GM18508 (cell line): ENCODE measurements at regions not wholly inside any gene's neighbourhood (a gene's known extent, or its start where the extent isn't known, plus 50 kb on each side); places are given as distances from the start of the nearest gene placed in this dataset.

ENCODE experiments used
- ATAC-seq: cut with Tn5 transposase; IDR thresholded peaks from one replicate; pipeline ENCODE4 v1.9.1; 2021; ENCODE audit warnings: moderate number of reproducible peaks; ENCODE audit not compliant: insufficient read depth, unreplicated experiment

DNA sequence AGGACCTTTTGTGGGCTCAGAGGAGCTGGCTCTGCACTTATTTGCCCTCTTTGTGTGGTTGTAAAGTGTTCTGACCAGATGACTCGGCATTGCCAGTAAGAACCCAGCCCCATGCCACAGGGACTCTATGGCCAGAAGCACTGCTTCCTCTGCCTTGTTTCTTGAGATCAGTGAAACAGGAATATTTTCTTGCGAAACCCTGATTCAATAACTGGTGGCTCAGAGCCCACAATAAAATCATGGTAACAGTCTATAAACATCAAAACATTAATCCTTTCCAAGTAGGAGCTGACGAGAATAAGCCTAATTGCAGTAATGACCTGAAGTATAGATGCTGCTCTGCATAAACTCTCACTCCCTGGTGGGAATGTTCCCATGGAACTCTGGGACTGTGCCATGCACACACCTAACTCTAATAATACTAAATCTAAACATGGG, 344.3 kb downstream of the ZNF608 start:
- no peak for ATAC-seq

DNA sequence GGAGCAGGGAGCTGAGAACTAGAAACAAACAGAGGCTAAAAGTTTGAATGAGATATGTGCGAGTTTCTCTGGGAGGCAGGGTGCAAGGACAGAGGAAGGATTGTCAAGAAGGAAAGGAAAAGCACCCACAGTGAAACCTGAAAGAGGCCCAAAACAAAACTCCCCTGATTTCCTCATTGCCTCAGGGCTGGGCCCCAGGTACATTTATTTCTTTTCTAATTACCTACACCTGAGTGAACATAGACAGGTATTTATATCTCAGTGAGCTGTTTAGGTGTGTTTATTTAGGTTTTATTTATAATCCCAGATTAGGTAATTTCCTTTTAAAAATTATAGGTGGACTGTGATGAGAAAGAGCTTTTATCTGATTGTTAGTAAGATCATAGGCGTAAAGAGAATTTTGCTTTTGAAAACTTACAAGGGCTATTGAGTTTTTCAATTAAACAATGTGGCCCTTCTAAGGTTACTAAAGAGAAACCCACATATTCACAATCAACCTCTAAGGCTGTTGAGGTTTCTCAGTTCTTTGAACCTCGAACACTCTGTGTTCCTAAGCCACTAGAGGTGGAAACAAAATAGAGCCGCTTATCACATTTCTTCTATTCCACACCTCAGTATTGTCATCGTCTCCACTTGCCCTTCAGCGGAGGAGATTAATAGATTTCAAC, 344.8 kb downstream of the ZNF608 start:
- ATAC-seq, result no peak

DNA sequence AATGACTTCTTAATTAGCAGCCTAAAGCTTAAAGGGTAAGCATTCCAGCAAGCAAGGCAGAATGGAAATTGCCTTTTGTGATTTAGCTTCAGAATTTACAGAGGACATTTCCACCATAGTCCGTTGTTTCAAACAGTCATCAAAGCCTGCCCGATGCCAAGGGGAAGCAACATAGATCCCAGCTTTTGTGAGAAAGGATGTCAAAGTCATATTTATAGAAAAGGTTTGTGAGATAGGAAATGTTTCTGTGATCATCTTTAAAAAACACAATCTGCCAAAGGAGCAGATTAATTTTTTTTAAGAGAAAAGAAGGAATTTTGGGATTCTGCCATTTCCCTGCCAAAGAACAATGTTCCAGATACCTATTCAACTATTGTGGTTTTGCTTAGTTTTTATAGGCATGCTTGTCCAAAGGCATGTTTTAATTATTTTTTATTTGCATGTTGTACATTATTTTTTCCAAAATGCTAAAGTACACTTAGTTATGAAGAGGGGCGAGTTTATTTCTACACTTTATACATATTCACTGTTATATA, 346.9 kb downstream of the ZNF608 start:
- ATAC-seq, result no peak

DNA sequence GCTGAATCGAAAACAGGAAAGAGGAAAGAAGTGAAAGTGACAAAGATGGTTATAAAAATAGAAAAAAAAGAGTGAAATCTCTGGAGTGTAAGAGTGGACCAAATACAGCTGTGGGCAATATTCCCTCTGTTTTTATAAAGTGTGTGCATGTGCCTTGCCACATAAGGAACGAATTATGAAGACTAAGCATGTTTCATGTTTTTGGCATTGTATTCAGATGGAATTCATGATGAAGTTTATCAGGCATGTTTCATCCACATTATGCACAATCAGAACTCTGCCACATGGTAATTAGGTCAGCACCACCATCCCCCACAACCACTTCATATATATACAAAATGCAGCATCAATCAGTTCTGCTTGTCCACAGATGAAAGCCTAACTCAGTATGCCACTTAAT, 348.0 kb downstream of the ZNF608 start:
- ATAC-seq, result no peak

DNA sequence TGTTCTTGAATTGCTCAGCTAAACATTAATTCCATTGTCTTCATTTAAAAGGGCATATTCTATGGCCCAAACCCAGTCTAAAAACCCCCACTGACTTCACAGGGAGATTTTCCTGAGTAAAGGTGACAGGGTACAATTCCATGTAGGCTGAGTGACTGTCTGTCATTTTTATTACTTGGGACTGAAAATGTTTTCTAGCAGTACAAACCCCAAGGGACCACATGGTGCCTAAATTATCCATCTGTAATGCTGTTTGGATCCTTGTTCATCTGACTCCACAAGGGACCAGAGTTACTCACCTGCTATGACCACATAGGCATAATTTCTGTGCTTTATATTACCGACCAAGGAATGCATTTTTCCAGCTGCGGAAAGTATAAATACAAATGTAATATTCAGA, 349.1 kb downstream of the ZNF608 start:
- ATAC-seq, result no peak

DNA sequence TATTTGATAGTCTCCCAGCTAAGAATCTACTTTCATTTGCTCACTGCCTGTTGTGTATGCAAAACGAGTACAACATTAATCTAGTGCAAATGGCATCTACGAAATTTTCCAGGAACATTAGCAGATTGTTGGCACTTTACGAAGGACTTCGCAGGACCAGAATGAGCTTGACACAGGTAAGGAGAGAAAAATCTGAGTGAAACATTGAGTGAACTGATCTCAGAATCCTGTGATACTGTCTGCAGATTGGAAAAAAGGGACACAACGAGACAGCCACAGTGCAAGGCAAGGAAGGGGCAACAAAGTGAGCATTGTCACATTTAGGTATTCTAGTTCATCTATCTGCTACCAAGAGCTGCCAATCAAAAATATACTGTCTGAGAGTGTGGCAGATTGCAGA, 350.5 kb downstream of the ZNF608 start:
- ATAC-seq, result no peak

DNA sequence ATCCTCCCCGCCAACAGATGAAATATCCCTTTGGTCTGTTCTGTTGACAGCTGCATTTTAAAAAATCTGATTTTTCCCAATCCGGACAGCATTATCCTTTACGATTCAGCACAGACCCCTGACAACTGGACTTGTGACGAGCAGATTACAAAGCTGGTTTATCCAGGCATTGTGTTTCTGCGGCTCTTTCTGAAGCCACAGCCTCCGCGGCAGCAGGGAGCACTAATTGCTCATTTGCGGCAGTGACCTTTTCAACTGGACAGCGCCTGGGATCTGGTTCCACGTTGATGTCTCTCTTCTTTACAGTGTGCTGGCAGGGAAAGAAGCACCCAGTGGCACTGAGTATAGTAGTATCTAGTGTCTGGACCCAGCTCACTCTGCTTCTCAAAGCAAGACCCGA, 351.2 kb downstream of the ZNF608 start:
- ATAC-seq, result no peak

DNA sequence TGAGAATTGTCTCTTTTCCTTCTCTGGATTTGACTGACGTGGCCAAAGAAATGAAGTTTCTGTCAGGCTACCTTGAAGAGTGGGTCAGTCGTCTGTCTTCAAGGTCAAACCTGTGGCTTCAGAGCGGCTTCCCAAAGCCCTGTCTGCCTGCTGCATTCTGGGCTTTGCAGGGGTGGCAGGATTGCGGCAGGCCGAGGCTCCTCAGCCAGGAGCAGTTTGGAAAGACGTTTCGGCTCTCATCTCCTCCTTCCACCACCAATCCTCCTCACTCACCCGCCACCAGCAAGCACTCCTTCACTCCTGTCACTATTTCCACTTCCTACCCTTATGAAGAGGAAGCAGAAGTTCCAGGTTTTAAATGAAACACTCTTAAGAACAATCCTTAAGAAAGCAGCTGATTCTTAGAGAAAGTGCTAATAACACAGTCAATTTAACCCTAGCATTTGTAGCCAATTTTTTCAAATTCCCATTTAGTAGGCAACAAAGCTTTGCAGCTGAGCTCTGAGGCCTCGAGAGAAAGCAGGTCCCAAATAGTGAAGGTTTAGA, 351.7 kb downstream of the ZNF608 start:
- ATAC-seq, result no peak

DNA sequence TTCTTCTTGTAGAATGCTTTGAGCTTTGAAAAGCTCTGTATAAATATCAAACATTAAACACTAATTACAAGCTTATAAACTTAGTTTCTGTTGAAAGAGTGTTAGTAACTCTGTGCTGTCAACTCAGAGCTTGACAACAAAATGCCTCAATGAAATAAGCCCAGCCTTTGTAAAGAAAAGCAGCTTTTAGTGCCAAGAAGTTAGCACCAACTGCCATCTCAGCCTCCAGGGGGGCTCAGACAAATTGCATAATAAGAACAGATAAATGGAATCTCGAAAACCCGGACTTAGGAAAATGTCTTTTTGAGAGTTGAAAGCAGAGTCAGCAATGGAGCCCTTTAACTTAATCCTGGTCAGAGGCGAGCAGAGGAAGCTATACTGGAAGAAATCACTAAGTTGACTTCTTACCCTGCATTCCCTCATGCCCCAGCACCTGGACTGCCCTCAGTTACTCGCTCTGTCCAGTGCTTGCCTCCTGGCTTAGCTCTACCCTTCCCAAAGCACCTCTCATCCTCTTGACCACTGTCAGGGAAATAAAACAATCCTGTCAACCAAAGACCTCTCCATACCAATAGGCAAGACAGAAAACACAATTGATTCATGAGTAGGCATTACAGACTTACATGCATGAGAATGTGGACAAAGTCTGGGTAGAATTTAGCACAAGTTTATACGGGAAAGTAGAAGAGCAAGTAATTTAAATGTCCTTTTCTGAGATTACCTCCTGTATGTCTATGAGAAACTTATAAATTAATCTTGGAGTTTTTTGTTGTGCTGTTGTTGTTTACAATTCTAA, 352.7 kb downstream of the ZNF608 start:
- ATAC-seq, result no peak

DNA sequence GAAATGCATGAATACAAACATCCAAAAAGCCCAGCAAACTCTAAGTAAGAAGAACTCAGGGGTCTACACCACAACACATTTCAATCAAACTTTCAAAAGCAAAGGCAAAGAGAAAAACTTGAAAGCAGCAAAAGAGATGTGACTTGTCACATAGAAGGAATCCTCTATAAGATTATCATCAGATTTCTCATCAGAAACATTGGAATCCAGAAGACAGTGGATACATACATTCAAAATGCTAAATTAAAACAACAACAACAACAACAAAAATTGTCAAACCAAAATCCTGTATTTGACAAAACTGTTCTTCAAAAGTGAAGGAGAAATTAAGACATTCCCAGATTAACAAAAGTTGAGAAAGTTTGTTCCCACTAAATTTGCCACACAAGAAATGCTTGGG, 362.7 kb downstream of the ZNF608 start:
- ATAC-seq, result no peak

DNA sequence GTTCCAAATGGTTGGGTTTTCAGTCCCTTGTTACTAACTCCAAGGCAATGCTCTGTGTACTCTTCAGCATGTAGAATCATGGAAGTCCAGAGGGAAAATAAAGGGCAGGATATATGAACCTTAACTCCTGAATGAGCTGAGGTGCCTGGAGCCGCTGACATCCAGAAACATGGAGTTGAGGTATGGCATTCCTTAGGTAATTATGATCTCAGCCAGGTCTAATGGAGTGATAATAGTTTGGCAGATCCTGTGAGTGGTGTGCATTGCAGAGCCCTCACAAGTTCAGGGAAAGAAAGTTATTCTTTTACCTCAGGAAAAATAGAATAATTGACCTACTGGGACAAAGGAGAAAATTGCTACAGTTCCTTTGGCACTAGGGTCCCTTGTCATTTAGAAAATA, 369.1 kb downstream of the ZNF608 start:
- no peak for ATAC-seq

DNA sequence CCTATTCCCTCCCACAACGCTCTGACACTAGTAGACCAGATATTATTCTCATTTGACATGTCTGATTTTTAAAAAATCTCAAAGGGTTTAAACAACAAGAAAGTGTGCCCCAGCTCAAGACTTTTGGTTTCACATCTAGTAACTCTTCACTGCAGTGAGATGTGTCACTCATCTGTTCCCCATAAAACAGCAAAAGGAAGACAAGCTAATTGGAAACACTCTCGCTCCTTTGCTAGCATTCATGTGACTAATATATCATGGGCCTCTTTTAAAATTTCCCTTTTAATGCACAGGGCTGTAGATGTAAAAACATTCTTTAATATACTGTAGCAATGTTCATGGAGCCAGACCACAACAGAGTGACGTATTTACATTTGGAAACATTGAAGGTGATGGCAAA, 372.6 kb downstream of the ZNF608 start:
- ATAC-seq, result no peak

DNA sequence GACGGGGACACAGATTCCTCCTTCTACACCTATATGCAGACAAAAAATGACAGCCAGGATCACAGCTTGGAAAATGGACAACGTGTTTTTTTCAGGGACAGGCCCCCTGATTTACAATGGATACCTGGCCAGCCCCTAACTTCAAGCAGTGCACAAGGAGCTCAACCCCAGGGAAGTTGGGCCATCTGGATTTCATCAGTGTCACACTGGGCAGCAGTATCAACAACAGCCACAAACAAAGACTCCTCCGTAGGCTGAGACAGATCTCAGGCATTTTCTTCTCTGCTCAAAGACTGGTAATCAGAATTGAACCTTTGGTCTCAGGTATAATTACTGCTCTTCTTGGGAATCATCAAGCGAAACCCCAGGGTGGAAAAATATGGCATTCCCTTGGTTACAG, 374.0 kb downstream of the ZNF608 start:
- ATAC-seq, result no peak

DNA sequence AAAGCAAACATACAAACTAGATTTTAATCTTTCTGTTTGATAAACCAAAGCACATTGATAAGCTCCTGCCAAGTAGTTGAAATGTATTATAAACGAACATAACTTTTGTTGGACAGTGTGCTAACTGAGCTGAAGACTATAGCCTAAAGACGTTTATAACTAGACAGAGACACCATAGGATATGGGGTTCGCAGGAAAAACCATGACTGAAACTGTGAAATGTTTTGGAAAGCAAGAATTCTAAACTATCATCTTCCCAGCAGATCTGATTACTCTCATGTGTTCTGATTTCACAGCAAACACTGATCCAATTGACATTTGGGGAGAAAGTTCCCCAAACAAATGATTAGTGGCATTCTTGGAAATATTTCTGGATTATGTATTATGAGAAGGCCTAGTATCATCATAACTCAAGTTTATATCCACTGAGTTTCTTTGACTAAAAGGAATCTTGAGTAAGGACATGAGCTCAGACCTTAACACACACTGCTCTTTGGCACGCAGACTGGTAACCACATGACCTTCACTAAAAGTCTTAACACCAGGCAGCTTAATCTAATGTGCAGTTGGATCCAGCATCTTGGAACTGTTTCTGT, 375.2 kb downstream of the ZNF608 start:
- ATAC-seq, result no peak

DNA sequence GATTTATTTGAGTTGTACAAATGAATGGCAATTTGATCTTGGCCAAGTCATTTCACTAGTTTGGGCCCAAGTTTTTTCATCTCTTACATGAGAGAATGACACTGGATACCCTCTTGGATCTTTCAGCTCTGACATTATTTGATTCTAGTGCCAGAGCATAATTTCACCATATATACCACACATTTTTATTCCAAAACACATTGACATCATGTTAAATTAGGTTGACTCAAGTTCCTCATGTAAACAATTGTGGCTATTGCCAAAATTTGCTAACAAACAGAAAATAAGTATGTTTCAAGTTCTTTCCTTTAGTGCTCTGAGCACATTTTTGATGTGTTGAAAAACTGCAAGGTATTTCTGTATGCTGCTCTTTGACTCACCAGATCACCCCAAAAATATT, 375.8 kb downstream of the ZNF608 start:
- ATAC-seq, result no peak

DNA sequence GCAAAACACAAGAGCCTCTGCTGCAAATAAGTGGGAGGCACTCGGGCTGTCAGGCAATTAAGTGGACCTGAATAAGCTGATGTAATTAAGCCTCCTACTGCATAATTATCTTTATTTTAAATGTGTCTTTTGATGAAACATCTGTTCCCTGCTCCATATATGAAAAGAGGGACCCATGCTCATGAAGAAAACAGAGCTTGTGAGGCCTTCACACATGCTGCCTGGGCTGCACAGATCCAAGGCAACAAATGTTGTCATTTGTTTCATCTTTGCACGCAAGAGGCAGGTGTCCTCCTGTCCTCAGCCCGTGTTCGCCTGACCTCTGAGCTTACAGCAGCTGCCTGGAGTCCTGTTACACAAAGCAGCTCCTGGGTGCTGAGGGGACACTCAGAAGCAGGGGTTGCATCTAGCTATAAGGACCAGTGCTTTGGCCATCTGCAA, 381.1 kb downstream of the ZNF608 start:
- ATAC-seq, result no peak

DNA sequence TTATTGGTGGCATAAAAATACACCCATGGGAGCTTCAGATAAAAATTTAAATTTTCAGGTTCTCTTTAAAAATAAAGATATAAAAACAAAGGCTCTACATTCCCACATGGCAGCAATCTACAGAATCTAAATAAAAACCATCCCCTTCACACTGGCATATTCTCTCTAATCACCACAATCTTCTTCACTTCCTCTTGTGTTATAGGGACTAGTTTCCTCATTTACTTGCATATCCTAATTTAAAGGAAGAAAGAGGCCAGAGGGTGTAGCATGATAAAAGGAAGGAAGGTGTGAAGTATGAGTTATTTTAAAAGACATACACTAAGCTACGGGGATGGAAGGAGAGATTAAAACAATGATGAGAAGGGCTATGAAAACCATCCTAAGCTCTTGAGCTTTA, 390.5 kb downstream of the ZNF608 start:
- no peak for ATAC-seq

DNA sequence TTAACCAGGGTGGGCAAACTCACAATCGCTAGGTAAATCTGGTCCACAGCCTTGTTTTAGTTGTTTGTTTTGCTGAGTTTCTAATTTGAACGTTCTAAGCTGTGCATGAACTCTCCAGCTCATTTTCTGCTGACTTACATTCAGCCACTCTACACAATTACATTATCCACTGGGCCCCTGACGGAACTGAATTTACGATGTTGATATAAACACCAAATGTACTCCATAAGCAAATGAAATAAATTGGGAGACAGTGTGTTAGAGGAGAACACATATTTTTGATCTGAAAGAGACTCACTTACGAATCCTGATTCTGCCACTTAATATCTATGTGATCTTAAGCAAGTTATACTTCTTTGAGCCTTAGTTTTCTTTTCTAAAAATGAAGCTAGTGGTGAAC, 393.4 kb downstream of the ZNF608 start:
- no peak for ATAC-seq

DNA sequence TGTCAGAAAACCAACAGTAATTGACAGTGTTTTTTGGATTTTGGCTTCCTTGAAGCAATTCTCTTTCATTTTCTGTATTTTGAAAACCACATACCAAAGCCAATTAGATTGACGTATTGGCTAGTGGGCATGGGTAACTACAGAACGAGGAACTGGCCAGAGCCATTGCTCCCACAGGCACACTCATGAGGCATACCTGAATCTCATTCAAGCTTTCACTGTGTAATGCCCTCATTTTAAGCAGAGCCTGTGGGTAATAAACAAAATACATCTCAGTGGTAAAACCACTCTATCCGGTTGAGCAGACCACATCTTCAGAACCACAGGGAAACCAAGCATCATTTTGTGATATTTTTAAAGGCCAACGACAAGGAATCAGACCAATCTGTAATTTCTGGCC, 394.1 kb downstream of the ZNF608 start:
- no peak for ATAC-seq

DNA sequence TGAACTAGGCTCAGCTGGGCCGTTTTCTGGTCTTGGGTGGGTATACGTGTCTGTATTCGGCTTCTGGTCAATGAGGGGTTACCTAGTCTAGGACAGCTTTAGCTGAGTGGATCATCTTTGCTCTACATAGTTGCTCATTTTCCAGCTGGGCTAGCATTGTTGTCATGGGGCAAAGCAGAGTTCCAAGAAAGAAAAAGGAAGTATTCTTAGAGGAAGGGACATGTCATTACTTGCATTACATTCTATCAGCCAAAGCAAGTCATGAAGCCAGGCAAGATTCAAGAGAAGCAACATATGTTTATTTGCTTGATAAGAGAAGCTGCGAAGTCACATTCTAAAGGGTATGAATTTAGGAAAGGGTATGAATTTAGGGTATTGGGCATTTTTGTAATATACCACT, 396.5 kb downstream of the ZNF608 start:
- no peak for ATAC-seq

DNA sequence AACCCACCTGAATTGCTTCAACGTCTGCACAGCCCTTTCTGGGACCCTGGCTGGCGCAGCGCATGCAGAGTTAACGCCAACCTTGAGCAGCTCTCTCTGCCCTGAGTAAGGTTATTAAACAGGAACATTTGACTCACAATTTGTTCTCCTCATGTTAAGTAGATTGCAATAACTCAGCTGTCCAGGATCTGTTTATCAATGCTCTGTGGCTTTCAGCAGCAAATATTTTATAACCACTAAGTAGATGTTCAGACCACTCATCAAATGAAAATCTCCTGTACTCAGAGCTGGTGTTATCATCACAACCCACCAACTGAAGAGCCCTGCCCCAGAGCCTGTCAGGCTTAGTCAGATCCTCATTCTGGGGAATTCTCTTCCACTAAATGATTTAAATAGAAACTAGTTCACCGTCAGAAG, 403.0 kb downstream of the ZNF608 start:
- no peak for ATAC-seq
